Mesenchymal stem cell (in vitro differentiated cells and primary cell): ENCODE measurements at regions not wholly inside any gene's neighbourhood (a gene's known extent, or its start where the extent isn't known, plus 50 kb on each side); places are given as distances from the start of the nearest gene placed in this dataset.

ENCODE experiments used
- DNase-seq: peaks from one replicate; pipeline ENCODE4 v3.0.0-alpha.2; 2013
- H2AFZ ChIP-seq: one replicate; pipeline ENCODE4 v1.6.1; 2013; ENCODE audit warnings: low read depth, mild to moderate bottlenecking, control low read depth, inconsistent platforms, low read length, moderate library complexity
- H2AK5ac ChIP-seq: 2 replicates; pipeline ENCODE4 v1.6.1; 2013; ENCODE audit warnings: low read length, moderate library complexity, mild to moderate bottlenecking, inconsistent platforms; ENCODE audit not compliant: severe bottlenecking
- H2BK120ac ChIP-seq: one replicate; pipeline ENCODE4 v1.6.1; 2013; ENCODE audit warnings: low read depth, mild to moderate bottlenecking, inconsistent platforms, low read length, moderate library complexity
- H2BK12ac ChIP-seq, 2 experiments: one replicate each; pipeline ENCODE4 v1.6.1; 2013; ENCODE audit warnings: inconsistent platforms in 2 of 2, low read length in 2 of 2, mild to moderate bottlenecking in 2 of 2, moderate library complexity in 2 of 2, control low read depth in 1 of 2
- H2BK15ac ChIP-seq: one replicate; pipeline ENCODE4 v1.6.1; 2013; ENCODE audit warnings: mild to moderate bottlenecking, low read depth, inconsistent platforms; ENCODE audit not compliant: poor library complexity, severe bottlenecking
- H2BK5ac ChIP-seq: 2 replicates; pipeline ENCODE4 v1.6.1; 2013; ENCODE audit warnings: low read depth, mild to moderate bottlenecking, low read length, control low read depth, inconsistent platforms; ENCODE audit not compliant: poor library complexity, severe bottlenecking
- H3K14ac ChIP-seq, 2 experiments: one replicate each; pipeline ENCODE4 v1.6.1; 2013; ENCODE audit warnings: inconsistent platforms in 2 of 2, low read length in 2 of 2, control low read depth in 1 of 2, mild to moderate bottlenecking in 1 of 2, moderate library complexity in 1 of 2
- H3K18ac ChIP-seq, 2 experiments: one replicate each; pipeline ENCODE4 v1.6.1; 2013; ENCODE audit warnings: inconsistent platforms in 2 of 2, low read length in 2 of 2, control low read depth in 1 of 2, low read depth in 1 of 2, mild to moderate bottlenecking in 1 of 2
- H3K23ac ChIP-seq, 2 experiments: one replicate each; pipeline ENCODE4 v1.6.1; 2013; ENCODE audit warnings: inconsistent platforms in 2 of 2, low read length in 2 of 2, mild to moderate bottlenecking in 2 of 2, moderate library complexity in 2 of 2, control low read depth in 1 of 2
- H3K27ac ChIP-seq: 2 replicates; pipeline ENCODE4 v1.5.1; 2013; ENCODE audit warnings: mild to moderate bottlenecking, moderate library complexity, low read length, control low read depth, inconsistent platforms; ENCODE audit not compliant: poor library complexity, severe bottlenecking
- H3K27me3 ChIP-seq, 2 experiments: 2 replicates each; pipeline versions ENCODE4 v1.6.1 to v1.7.0; 2013; ENCODE audit warnings: low read length in 2 of 2, mild to moderate bottlenecking in 2 of 2, moderate library complexity in 2 of 2, control low read depth in 1 of 2, inconsistent platforms in 1 of 2; ENCODE audit not compliant: control insufficient read depth in 1 of 2, insufficient read depth in 1 of 2
- H3K36me3 ChIP-seq, 2 experiments: 2 replicates each; pipeline versions ENCODE4 v1.6.1 to v1.7.0; 2013; ENCODE audit warnings: low read length in 2 of 2, control low read depth in 1 of 2, inconsistent platforms in 1 of 2, low read depth in 1 of 2, mild to moderate bottlenecking in 1 of 2; ENCODE audit not compliant: insufficient read depth in 2 of 2, control insufficient read depth in 1 of 2
- H3K4ac ChIP-seq, 2 experiments: one replicate each; pipeline ENCODE4 v1.6.1; 2013; ENCODE audit warnings: inconsistent platforms in 2 of 2, low read length in 2 of 2, mild to moderate bottlenecking in 2 of 2, moderate library complexity in 2 of 2, control low read depth in 1 of 2, low read depth in 1 of 2
- H3K4me1 ChIP-seq: 2 replicates; pipeline ENCODE4 v1.6.1; 2013; ENCODE audit warnings: low read depth, low read length, control low read depth; ENCODE audit not compliant: control insufficient read depth, insufficient read depth
- H3K4me2 ChIP-seq: 2 replicates; pipeline ENCODE4 v1.6.1; 2013; ENCODE audit warnings: low read length, mild to moderate bottlenecking, inconsistent platforms; ENCODE audit not compliant: poor library complexity, severe bottlenecking
- H3K4me3 ChIP-seq, 2 experiments: 2 replicates each; pipeline versions ENCODE4 v1.5.1 to v1.7.0; 2013; ENCODE audit warnings: low read length in 2 of 2, mild to moderate bottlenecking in 2 of 2, control low read depth in 1 of 2, low read depth in 1 of 2; ENCODE audit not compliant: insufficient read depth in 1 of 2
- H3K79me1 ChIP-seq: replicated peaks from 2 replicates; pipeline ENCODE4 v1.6.1; 2013; ENCODE audit warnings: mild to moderate bottlenecking, control low read depth, low read length, inconsistent platforms; ENCODE audit not compliant: poor library complexity, severe bottlenecking
- H3K9ac ChIP-seq: 2 replicates; pipeline ENCODE4 v1.7.0; 2013; ENCODE audit warnings: mild to moderate bottlenecking, low read length, moderate library complexity
- H3K9me3 ChIP-seq: 2 replicates; pipeline ENCODE4 v1.7.0; 2013; ENCODE audit warnings: mild to moderate bottlenecking, low read length; ENCODE audit not compliant: control insufficient read depth
- H4K8ac ChIP-seq: one replicate; pipeline ENCODE4 v1.6.1; 2013; ENCODE audit warnings: inconsistent platforms, mild to moderate bottlenecking, low read length, moderate library complexity
- H4K91ac ChIP-seq: one replicate; pipeline ENCODE4 v1.6.1; 2013; ENCODE audit warnings: mild to moderate bottlenecking, low read length, inconsistent platforms
- WGBS: methylation state at CpG from one replicate; pipeline ENCODE4 v1.1.7; 2013; ENCODE audit warnings: mixed read lengths; 5-methylcytosine and 5-hydroxymethylcytosine counted together

GRCh38 chr2:128646091-128646490, 327.4 kb upstream of the HS6ST1 start:
- H3K9ac ChIP-seq = no peak overlapping the region
- no peaks in the 10 kb centered on the region for H3K9me3 ChIP-seq
- 95% methylated on average over 11 of the region's 11 CpGs for WGBS
- no peak overlapping the region for H2AK5ac ChIP-seq
- H4K8ac ChIP-seq = no peak overlapping the region
- no peak overlapping the region for H2BK12ac ChIP-seq
- H2AFZ ChIP-seq = no peak overlapping the region
- H2BK120ac ChIP-seq = no peak overlapping the region
- no peak overlapping the region for H3K14ac ChIP-seq
- no peak overlapping the region for H2BK5ac ChIP-seq
- H3K18ac ChIP-seq = no peak overlapping the region
- no peak for DNase-seq
- H3K4ac ChIP-seq = no peak overlapping the region
- H3K4me1 ChIP-seq = no peaks in the 10 kb centered on the region
- H3K4me2 ChIP-seq = no peak overlapping the region
- H3K23ac ChIP-seq = no peak overlapping the region
- H3K36me3 ChIP-seq = no peaks in the 10 kb centered on the region
- H3K27ac ChIP-seq = no peak overlapping the region
- no peaks in the 10 kb centered on the region for H3K79me1 ChIP-seq
- no peak overlapping the region for H3K4me3 ChIP-seq
- H4K91ac ChIP-seq = no peak overlapping the region
- H3K27me3 ChIP-seq = peaks cover 18 to 21% of the 10 kb centered on the region in 2 experiments
- H2BK15ac ChIP-seq = no peak overlapping the region

DNA sequence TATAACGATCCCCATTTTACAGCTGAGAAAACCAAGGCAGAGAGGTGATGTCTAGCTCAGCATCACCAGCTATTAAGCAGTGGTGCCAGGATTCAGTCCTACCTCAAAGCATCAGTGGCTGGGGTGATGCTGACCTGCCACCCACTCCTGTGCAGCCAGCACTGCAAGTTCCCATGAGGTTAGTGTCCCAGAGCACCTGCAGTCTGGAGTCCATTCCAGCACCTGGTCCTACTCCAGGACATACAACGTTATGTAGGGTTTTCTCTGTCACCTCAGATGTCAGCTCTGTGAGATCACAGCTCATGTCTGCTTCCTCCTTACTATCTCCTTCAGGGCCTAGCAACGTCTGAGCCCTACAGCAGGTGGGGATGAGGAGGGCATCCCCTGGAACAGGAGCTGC, 328.0 kb upstream of the HS6ST1 start:
- no peak overlapping the region for H3K23ac ChIP-seq

DNA sequence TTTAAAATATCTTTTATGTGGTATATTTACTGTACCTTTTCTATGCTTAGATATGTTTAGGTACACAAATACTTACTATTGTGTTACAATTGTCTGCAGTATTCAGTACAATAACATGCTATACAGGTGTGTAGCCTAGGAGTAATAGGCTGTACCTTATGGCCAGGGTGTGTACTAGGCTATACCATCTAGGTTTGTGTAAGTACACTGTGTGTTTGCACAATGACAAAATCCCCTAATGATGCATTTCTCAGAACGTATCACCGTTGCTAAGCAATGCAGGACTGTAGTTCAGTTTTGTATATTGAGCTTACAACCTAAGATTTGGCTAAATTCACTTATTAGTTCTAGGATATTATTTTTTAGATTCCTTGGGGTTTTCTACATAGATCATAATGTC, 332.3 kb upstream of the HS6ST1 start:
- Histone ChIP-seq H3K4ac (no peak overlapping the region), H3K4me1 (peaks cover 1% of the 10 kb centered on the region), H3K4me2 (no peak overlapping the region), H2BK12ac (no peak overlapping the region), H4K91ac (no peak overlapping the region), H3K27ac (no peak overlapping the region), H3K36me3 (no peaks in the 10 kb centered on the region), H4K8ac (no peak overlapping the region), H2BK120ac (no peak overlapping the region), H3K9ac (no peak overlapping the region), H2BK5ac (no peak overlapping the region), H2BK15ac (no peak overlapping the region), H3K18ac (no peak overlapping the region), H3K9me3 (no peaks in the 10 kb centered on the region), H3K14ac (no peak overlapping the region), H3K27me3 (peaks cover 4 to 10% of the 10 kb centered on the region in 2 experiments), H3K4me3 (no peak overlapping the region), H2AFZ (no peak overlapping the region), H2AK5ac (no peak overlapping the region), H3K79me1 (no peaks in the 10 kb centered on the region), H3K23ac (no peak overlapping the region)
- no CpG with 5 or more reads among the region's 2 CpGs for WGBS
- no peak for DNase-seq

More for the DNA sequence above, 328.0 kb upstream of the HS6ST1 start:
- no peak overlapping the region for H2AK5ac ChIP-seq
- peak overlapping the region in 1 of 2 experiments; percentile 49 for H3K14ac ChIP-seq
- no peak overlapping the region for H4K91ac ChIP-seq
- H2AFZ ChIP-seq = no peak overlapping the region
- no peaks in the 10 kb centered on the region for H3K79me1 ChIP-seq
- no peak overlapping the region for H2BK12ac ChIP-seq
- DNase-seq = no peak
- no peak overlapping the region for H4K8ac ChIP-seq
- H3K36me3 ChIP-seq = no peaks in the 10 kb centered on the region
- H3K18ac ChIP-seq = no peak overlapping the region
- H3K4me3 ChIP-seq = no peak overlapping the region
- no peak overlapping the region for H3K4ac ChIP-seq
- no peaks in the 10 kb centered on the region for H3K4me1 ChIP-seq
- H3K9me3 ChIP-seq = no peaks in the 10 kb centered on the region
- no peak overlapping the region for H3K4me2 ChIP-seq
- peaks cover 18 to 21% of the 10 kb centered on the region in 2 experiments for H3K27me3 ChIP-seq
- H2BK120ac ChIP-seq = no peak overlapping the region
- no peak overlapping the region for H3K27ac ChIP-seq
- no peak overlapping the region for H2BK15ac ChIP-seq
- H2BK5ac ChIP-seq = no peak overlapping the region
- 85% methylated on average over 2 of the region's 3 CpGs for WGBS
- H3K9ac ChIP-seq = no peak overlapping the region

- H3K4me2 ChIP-seq = no peak overlapping the region
- H3K23ac ChIP-seq = no peak overlapping the region
- H2AK5ac ChIP-seq = no peak overlapping the region
- no peak overlapping the region for H2BK15ac ChIP-seq
- no peak overlapping the region for H4K8ac ChIP-seq
- H2BK120ac ChIP-seq = no peak overlapping the region
- no peak overlapping the region for H4K91ac ChIP-seq
- WGBS = 63% methylated on average over 5 of the region's 5 CpGs
- no peak overlapping the region for H3K27ac ChIP-seq
- no peak overlapping the region for H3K18ac ChIP-seq
- H3K79me1 ChIP-seq = no peaks in the 10 kb centered on the region
- H3K4ac ChIP-seq = no peak overlapping the region
- no peak overlapping the region for H3K9ac ChIP-seq
- peaks cover 1% of the 10 kb centered on the region for H3K4me1 ChIP-seq
- H3K36me3 ChIP-seq = no peaks in the 10 kb centered on the region
- no peak overlapping the region for H2BK12ac ChIP-seq
- no peak overlapping the region for H3K4me3 ChIP-seq
- H3K14ac ChIP-seq = no peak overlapping the region
- no peak overlapping the region for H2BK5ac ChIP-seq
- no peak for DNase-seq
- H2AFZ ChIP-seq = no peak overlapping the region
- H3K9me3 ChIP-seq = no peaks in the 10 kb centered on the region
- peaks cover 0 to 5% of the 10 kb centered on the region in 2 experiments for H3K27me3 ChIP-seq
Observed at GRCh38 chr2:128654408-128654807, 335.7 kb upstream of the HS6ST1 start.
